DMS 273 (cell line): ENCODE measurements at regions not wholly inside any gene's neighbourhood (a gene's known extent, or its start where the extent isn't known, plus 50 kb on each side); places are given as distances from the start of the nearest gene placed in this dataset.

ENCODE experiments used
- DNase-seq: peaks from one replicate; lab custom pipeline; 2025; ENCODE audit not compliant: unreplicated experiment; lab: John Stamatoyannopoulos, UW

DNA sequence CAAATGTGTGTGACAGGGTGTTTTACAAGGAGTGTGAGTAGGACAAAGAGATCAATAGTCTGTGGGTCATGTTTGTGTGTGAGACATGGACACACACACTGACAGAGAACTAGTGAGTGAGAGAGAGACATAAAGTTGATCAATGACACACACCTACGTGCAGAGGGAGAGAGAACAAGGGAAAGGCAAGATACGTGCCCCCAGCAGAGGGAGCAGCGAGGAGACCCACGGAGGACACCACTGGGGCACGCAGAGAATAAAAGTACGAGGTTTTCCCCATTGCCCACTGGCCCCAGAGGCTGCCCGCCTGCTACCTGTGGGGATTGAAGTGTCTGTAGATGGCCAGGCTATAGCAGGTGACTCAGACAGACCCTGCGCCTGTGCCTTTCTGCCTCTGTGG lies 130.2 kb upstream of the CSF3R start:
- DNase-seq: peak; percentile 33

- DNase-seq: no peak
Measured at GRCh38 chr1:36612121-36612520, 129.4 kb upstream of the CSF3R start.

DNA sequence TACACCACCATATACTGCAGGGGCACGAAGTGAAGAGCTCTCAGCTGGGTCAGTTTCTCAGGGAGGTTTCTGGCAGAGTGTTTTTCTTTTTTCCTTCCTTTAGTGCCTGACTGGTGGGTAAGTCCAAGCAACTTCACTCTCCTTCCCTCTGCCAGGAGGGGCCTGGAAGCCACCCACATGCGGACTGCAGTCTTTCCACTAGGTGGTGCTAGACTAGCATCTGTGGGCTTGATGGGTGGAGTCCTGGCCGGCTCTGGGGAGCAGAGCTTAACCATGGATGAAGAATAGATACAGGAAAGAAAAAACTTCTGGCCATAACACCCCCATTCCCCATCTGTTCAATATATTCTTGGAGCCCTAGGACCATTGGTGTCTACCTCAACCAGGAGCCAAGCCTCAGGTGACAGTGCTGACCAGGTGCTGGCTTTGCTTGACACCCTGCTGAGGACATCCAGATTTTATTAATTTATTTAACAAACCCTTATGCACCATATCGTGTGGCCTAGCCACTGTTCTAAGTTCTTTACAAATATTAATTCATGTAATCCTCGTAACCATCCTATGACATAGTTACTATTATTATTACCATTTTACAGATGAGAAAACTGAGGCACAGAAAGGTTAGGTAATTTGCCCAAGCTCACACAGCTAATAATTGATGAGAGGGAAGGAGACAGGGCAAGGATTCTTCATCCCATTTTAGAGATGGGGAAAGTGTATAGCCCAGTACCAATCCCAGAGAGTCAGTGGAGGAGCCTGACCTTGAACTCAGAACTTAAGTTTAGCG lies 126.7 kb upstream of the CSF3R start:
- DNase-seq: peak; percentile 93

DNA sequence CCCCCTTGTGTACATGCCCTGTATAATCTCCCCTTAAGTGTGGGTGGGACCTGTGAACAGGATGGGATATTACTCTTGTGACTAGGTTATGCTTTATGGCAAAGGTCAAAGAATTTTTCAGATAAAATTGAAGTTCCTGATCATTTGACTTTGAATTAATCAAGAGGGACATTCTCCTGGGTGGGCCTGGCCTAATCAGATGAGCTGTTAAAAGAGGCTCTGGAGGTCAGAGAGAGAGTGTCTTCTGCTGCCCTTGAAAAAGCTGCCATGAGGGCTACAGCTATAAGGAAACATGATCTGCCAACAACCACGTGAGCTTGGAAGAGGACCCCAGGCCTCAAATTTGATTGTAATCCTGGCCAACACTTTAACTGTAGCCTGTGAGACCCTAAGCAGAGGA lies 125.6 kb upstream of the CSF3R start:
- DNase-seq: no peak

GRCh38 chr1:36607263-36607651 lies 124.5 kb upstream of the CSF3R start:
- DNase-seq: no peak

- no peak for DNase-seq
Measured at GRCh38 chr1:36606641-36607262, 124.0 kb upstream of the CSF3R start.

- DNase-seq: peak; percentile 17
Measured at GRCh38 chr1:36605942-36606640, 123.4 kb upstream of the CSF3R start.

DNA sequence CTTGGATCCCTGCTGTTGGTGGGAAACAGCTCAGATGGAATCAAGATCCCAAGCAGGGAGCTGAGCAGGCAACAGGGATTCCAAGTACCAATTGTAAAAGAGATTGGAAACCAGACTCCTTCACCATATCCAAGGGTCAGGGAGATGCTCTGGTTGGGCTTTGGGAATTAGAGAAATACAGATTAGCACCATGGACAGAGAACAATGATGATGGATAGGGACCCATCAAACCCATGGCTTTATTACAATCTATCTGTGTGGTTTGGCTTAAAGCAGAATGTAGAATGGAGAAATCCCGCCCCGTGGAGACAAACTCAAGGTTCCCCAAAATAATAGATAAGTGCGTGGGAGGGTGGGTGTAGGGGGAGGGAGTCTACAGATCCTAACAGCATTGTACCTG lies 120.7 kb upstream of the CSF3R start:
- no peak for DNase-seq

DNA sequence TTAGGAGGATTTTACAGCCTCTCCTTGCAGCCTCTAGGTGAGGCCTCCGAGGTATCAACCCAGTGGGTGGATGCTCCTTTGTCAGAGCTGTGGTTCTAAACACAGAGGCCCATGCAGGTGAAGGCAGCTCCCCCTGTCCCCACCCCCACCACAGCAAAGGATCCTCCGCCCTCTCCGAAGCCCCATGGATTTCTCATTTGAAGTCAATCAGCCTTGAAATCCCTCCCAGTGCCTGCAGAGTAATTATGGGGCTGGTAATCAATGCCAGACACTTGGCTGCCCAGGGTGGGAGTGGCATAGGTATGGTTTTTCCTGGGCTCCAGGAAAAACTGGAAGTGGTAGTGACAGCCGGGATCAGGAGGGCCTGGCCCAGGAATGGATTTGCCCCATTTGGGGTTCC lies 119.5 kb upstream of the CSF3R start:
- no peak for DNase-seq

DNA sequence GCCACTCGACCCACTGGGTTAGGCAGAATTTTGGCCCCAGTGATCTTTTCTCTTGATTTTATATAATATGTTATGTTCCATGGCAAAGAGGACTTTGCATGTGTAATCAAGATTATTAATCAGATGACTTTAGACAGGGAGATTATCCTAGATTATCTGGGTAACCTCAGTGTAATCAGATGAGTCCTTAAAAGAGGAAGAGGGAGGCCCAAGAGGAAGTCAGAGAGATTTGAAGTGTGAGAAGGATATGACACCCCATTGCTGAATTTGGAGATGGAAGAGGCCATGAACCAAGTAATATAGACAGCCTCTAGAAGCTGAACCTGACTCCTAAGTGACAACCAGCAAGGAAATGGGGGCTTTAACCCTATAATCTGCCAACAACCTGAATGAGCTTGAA lies 117.1 kb upstream of the CSF3R start:
- no peak for DNase-seq

GRCh38 chr1:36597514-36597913 lies 114.8 kb upstream of the CSF3R start:
- DNase-seq: no peak

DNA sequence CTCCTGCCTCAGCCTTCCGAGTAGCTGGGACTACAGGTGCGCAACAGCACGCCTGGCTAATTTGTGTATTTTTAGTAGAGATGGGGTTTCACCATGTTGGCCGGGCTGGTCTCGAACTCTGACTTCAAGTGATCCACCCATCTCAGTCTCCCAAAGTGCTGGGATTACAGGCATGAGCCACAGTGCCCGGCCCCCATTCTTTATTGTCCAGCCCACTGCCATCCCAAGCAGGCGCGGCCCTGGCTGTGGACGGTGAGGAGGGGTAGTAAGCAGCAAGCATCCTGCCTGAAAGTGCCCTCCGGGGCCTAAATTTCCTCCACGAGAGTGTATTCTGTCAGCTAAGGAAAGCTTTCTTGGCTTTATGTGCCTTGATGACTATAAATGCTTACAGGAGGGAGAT lies 113.2 kb upstream of the CSF3R start:
- DNase-seq: no peak

DNA sequence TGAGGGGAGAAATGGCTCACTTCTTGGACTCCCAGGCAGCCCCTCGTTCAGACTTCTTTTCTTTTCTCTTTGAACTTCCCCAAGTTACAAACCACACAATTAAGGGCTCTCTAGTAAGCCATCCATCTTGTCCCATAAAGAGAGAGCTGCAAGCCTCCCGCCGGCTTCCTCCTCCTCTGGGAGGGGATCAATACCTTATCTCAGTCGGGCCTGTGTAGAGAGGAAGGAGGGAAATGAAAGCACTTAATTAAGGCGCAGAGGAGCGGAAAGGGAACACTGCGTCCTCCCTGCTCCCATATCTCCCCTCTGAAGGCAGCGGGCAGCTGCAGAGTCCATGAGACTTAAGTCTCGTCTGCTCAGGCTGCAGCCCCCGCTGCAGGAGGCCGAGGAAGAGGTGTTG lies 112.6 kb upstream of the CSF3R start:
- DNase-seq: no peak

- peak; percentile 69 for DNase-seq
Measured at GRCh38 chr1:36594023-36594422, 111.3 kb upstream of the CSF3R start.

GRCh38 chr1:36591278-36591677 lies 108.6 kb upstream of the CSF3R start:
- DNase-seq: no peak

DNA sequence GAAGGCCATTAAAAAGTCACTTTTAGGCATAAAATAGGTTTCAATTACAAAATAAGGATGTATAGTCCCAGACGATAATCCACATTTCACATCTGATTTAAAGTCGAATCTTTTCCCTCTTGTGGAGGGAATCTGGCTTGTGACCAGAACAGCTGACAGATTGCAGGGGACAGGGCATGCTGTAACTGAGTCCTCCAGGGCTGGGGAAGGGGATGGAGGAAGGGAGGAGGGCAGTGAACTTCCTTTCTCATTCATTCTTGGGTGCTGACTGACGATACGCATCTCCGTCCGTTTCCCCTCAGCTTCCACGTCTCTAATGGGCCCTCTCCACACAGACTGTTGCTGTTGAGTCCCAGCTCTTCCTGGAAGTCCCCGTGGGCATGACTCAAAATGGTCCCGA lies 108.1 kb upstream of the CSF3R start:
- peak; percentile 37 for DNase-seq

DNA sequence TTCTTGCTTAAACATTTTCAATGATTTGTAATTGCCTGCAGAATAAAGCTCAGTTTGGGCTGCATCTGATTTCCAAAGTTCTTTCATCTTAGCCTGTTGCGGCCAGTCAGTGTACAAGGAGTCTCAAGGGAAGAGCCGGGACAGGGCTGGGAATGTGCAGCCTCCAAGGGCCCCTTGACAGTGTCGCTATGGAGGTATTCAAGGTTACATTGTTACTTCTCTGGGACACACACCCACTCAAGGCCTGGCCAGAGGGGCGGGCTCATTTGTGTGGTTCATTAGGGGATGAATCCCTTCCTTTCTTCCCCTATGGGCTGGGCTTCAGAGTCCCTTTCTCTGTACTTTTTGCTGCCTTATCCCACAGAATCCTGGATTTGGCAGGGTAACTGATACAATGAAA lies 107.6 kb upstream of the CSF3R start:
- DNase-seq: no peak

GRCh38 chr1:36588972-36589371 lies 106.3 kb upstream of the CSF3R start:
- no peak for DNase-seq

- DNase-seq: no peak
Measured at GRCh38 chr1:36585569-36586548, 103.1 kb upstream of the CSF3R start.

- DNase-seq: no peak
Measured at GRCh38 chr1:36584874-36585453, 102.3 kb upstream of the CSF3R start.
